HEK293 (cell line): ENCODE measurements at regions not wholly inside any gene's neighbourhood (a gene's known extent, or its start where the extent isn't known, plus 50 kb on each side); places are given as distances from the start of the nearest gene placed in this dataset.

Experiments used
- CTCF ChIP-seq: fragments of 450-650 bp; formaldehyde crosslinking; IDR thresholded peaks from 2 replicates; pipeline ENCODE4 v1.5.1; 2016; ENCODE audit warnings: missing biosample characterization, missing genetic modification characterization
- PRDM1 ChIP-seq: fragments of 450-650 bp; formaldehyde crosslinking; IDR thresholded peaks from 2 replicates; pipeline ENCODE4; 2016; ENCODE audit warnings: missing biosample characterization, missing genetic modification characterization
- REST ChIP-seq: fragments of 450-650 bp; formaldehyde crosslinking; IDR thresholded peaks from 2 replicates; pipeline ENCODE4 v1.5.1; 2016; ENCODE audit warnings: missing biosample characterization, missing genetic modification characterization
- SP2 ChIP-seq: fragments of 450-650 bp; formaldehyde crosslinking; IDR thresholded peaks from 2 replicates; pipeline ENCODE4 v1.5.1; 2016; ENCODE audit warnings: missing biosample characterization, missing genetic modification characterization

GRCh38 chr5:89899559-89899958 is 510.0 kb downstream of the CETN3 start:
- TF ChIP-seq SP2 (tag by site-specific recombination) (no peak), CTCF (tag by site-specific recombination) (no peak), PRDM1 (tag by site-specific recombination) (no peak), REST (tag by site-specific recombination) (no peak)
